HG02884 (cell line): ENCODE measurements at regions not wholly inside any gene's neighbourhood (a gene's known extent, or its start where the extent isn't known, plus 50 kb on each side); places are given as distances from the start of the nearest gene placed in this dataset.
"Not testable (repeated sequence)": the region's sequence is repeated elsewhere in the genome, so short reads cannot be mapped to it uniquely, and the experiment has no call there.

Experiments used
- ATAC-seq: cut with Tn5 transposase; IDR thresholded peaks from one replicate; pipeline ENCODE4 v1.9.1; 2021; ENCODE audit warnings: mild to moderate bottlenecking, moderate library complexity; ENCODE audit not compliant: unreplicated experiment

DNA sequence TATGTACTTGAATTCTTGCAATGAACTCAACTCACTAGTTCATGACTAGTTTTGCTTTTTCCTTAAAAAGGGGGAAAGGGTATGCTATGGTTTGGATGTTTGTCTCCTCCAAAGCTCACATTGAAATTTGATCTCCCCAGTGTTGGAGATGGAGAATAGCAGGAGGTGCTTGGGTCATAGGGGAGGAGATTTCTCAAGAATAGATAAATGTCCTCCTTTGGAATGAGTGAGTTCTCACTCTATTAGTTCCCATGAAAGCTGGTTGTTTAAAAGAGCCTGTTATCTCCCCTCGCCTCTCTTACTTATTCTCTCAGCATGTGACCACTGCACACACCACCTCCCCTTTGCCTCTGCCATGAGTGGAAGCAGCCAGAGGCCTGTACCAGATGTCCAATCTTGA is 109.4 kb upstream of the INTU start:
- no peak for ATAC-seq

DNA sequence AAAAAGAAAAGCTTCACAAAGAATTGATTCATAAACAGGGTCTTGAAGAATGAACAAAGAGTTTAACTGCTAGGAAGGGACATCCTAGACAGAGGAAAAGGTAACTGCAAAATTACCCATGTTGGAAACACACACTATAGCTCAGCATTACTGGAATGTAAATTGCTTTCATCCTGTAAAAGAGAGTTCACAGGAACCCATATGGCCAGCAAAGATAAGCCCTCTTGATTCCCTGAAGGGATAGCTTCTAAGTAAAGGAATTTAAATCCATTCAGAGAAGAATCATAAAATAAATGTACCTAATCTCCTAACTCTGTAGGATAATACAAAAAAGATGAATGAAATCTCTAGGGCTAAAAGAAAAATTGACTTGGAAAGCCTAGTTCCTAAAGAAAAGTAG is 107.1 kb upstream of the INTU start:
- ATAC-seq = no peak

DNA sequence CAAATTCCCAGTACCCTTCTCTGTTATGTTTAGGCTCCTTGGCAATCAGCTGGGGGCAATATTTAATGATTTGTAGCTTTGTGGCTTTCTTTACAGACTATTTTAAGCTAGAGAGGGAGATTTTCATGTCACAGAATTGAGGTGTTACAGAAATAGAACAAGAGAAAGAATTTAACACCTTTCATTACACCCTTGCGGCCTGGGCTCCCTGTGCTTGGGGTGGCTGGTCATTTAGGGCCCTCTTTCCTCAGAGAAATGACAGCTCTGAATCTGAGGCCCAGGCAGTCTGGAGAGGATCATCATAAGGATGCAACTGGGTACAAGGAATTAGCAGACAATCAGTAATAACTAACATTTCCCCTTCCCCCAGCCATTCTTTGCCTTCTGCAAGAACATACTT is 104.5 kb upstream of the INTU start:
- no peak for ATAC-seq

DNA sequence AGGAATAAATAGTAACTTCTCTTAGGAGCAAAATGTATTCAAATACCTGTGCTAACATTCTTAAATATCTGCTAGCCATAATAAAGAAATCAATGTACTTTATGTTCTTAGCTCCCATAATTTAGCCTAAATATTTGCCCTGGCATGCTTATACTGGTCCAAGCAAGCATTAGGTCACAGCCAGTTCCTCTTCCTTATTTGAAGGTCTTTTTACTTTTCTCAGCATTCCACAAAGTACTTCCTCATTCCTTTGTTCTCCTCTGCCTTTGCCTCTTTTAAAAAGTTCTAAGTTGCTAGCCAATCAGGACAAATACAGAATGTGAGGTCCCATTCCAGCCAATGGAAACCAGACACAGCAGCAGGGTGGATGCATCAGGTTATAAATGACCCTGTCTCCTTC is 102.9 kb upstream of the INTU start:
- ATAC-seq = not testable (repeated sequence)

DNA sequence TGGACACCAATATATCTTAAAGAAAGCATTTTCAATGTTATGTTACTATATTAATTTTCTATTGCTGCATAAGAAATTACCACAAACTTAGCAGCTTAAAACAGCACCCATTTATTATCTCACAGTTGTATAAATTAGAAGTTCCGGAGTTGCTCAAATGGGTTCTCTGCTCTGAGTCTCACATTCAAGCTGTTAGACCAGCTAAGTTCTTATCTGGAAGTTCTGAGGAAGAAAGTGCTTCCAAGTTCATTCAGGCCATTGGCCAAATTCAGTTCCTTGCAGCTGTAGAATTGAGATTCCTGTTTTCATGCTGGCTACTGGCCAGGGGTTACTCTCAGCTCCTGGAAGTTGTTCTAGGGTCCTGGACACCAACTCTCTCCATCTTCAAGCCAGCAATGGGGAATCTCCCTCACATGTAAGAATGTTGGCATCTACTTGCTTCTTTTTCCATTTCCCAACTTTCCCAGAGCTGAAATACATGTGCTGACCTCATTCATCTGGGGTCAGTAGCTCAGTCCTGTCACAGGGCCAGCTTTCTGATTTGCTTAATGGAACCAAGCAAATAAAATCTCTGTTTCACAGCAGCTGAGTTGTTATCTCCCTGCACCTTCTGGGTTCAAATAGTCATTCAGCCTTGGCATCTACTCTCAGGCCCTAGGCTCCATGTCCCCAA is 99.6 kb upstream of the INTU start:
- ATAC-seq = no peak

DNA sequence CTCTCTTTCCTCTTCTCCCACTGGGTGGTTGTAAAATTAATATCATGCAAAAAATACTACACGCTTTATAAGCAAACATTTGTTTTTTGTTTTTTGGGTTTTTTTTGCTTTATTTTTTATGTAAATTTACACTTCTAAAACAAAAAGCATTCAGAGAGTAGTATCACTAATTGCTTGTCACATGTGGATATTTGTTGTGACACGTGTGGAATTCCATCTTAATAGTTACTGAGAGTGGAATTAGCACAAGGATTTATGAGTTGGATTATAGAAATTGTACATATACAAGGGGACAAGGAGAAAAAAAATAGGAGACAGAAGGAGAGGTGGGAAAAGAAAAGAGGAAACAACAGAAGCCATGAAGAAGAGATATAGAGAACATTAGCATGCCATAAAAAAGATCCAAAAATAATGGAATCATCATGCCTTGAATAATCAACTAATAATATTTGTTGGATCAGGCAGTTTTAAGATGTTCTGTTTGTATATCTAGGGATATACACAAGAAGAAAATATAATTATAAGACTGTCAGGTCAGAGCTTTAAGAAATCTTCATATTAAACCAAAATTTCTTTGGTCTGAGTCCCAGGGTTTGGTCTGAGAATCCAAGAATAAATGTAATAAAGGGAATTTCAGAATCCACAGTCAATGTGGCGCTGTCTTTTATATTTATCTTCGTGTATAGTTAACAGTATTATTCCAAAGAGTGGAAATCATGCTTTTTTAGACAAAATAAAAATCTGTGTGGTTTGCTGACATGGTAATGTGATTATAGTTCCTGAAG is 98.5 kb upstream of the INTU start:
- no peak for ATAC-seq

DNA sequence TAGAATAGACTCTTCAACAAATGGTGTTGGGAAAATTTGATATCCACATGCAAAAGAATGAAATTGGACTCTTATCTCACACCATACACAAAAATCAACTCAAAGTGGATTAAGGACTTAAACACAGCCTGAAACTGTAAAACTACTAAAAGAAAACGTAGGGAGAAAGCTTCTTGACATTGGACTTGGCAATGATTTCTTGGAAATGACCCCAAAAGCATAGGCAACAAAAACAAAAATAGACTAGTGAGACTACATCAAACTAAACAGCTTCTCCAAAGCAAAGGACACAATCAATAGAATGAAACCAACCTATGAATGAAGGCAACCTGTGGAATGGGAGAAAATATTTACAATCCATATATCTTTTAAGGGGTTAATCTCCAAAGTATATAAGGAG is 94.7 kb upstream of the INTU start:
- ATAC-seq = no peak

DNA sequence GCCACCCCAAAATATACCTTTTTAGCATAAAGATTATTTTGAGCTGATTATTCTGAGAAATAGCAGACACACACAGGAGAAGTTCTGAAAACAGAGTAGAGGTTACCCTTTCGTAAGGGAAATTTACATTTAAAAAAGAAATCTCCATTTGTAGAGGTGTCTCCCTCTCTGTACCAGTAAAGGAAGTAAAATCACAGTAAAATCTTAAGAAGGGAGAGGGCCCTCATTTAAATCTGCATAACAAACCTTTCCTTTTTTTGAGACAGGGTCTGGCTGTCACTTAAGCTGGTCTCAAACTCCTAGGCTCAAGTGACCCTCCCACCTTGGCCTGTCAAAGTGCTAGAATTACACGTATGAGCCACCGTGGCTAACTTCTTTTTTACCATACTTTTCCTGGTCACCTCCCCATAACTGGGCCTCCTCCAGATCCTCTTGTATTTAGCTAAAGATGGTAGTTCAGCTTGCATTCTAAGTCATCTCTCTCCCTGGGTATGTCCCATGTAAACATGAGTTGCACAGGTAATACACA is 92.2 kb upstream of the INTU start:
- ATAC-seq = no peak

DNA sequence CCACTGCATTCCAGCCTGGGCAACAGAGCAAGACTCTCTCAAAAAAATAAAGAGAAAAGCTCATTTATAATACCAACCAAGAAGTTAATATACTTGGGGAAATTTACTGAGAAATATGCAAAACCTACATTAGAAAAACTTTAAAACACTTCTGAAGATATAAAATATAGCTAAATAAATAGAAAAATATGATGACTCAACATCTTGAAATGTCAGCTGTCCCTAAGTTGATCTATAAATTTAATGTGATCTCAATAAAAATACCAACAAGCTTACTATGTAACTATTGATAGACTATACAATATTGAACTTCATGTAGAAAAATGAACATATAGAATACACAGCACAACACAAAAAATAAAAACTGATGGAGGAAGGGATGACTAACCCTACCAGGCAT is 87.5 kb upstream of the INTU start:
- no peak for ATAC-seq

DNA sequence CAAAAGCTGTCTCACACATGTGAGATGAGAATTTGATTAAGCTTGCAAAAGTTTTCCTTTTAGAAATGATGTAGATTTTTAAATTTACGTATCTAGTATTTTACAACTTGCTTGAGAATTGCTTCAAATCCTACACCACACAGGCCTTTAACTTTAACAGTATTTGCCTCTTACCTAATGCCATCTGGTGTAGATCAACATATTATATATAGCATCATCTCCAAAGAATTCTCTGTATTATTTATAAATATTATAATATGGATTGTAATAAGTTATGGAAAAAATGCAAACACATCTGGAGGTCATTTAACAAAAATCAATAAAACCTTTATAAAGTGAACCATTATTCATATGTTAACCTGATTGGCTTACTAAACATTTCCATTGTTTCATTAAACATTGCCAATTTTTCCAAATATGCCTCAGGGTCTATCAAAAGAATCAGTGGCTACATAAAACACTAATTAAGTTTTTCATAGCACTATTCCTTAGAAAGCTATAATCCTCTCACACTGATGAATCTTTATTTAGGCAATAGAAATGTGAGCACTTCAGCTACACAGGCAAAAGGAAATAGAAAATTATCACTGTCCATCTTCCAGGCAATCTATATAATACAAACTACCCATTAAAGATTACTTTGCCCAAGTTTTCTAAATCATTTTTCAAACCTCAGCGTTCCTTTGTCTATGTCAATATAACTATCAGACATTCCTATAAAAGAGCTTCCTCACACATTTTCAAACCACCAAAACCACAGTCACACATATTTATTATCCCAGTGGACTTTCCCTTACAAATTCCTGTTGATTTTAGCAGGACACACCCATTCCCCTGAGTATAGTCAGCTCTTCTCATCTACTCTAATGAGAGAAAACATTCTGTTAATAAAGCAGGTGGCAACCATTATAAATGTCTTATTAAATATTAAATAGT is 83.5 kb upstream of the INTU start:
- ATAC-seq = no peak

DNA sequence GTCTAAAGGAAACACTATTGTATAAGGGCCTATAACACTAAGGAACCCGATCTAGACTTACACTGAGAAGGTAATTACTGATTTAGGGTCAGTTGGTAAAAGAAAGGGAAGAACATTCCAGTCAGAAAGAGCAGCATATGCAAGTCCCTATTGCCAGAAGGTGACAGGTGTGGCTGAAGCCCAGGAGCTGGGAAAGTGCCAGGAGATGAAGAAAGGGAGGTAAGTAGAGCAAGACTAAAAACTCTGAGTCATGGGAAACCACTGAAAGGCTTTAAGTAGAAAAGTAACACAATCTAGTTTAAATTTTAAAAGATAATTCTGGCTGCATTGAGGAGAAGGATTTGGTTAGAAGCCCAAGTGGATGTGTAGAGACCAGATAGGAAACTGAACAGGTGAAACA is 77.7 kb upstream of the INTU start:
- ATAC-seq = no peak

DNA sequence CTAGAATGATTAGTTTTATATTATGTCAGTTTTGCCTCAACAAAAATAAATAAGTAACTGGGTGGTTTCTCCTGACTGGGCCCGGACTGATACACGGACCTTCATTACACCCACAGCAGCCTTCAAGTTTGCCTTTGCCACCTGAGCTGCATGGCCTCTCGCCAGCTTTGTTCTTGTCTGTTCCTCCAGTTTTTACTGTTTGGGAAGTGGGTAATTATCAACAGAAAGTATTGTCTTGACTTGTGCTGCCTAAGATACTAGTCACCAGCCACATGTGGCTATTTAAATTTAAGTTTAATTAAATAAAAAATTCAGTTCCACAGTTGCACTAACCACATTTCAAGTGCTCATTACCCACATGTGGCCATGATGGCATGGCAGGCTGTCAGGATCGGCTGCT is 74.7 kb upstream of the INTU start:
- no peak for ATAC-seq

DNA sequence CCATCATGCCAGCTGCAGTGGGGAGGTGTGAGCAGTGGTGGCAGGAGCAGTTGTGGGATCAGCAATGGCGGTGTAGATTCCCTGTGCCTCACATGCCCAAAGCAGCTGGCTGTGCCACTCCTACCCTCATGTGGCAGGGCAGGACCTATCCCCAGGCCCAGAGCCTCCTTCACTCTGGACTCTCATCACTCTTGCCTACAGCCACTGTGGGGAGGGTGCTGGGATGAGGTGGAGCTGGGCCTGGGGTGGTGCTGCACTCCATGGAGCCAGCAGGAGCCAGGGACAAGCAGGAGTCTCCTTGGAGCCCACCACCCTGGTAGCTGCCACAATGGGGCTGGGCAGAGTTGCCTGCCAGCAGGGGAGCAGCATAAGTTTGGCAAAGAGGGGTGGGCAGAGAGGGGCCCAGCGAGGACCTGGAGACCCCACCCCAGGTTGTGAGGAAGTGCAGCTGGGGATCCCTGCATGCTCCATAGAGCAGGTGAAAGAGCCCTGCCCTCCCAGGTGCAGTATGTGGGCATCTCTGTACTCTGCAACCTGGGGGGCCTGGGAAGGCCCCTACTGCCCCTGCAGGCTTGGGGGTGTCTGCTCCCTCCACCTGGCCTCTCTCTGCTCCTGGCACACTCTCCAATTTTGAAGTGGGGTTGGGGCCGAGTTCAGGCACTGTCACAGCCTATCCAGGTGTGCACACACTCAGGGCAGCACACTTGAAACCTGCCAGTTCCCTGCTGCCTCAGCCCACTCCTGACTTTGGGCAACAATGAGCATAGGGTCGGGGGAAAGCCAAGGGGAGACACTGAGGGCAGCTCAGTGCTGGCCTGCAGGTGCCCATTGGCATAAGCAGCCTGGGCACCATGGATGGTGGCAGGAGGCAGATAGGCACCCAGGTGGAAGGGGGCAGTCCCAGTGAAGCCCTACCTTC is 74.0 kb upstream of the INTU start:
- ATAC-seq = no peak

DNA sequence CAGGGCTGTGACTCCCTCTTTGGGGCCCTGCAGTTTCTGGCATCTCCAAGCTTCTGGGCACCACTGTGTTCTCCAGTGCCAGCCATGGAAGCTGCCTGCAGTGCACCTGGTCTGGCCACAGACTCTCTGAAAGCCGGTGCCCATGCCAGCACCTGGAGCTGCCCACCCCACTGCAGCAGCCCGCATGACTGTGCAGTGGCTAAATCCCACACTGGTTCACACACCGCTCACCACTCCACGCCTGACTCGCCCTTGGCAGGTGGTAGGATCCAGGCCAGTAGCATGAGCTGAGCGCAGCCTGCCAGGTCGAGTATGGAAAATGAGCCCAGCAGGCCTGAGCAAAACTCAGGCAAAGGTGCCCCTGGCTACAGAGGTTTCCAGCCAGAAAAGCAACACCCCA is 72.8 kb upstream of the INTU start:
- no peak for ATAC-seq

DNA sequence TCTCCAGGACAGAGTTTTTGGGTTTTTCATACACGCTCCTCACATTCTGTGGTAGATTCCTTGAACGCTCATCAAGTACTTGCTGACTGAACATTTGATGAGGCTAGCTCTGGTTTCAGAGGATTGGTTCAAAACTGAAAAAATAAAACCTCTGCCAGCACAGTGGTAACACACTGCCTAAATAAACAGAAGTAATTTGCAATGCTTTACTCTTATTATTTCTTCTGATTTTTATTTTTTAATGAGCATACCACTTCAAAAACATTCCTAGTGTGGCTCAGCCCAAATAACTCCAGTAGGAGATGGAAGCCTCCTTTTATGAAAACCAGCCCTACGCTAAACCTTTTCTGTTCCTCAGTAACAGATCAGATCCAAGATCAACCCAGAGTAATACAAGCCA is 72.0 kb upstream of the INTU start:
- no peak for ATAC-seq

DNA sequence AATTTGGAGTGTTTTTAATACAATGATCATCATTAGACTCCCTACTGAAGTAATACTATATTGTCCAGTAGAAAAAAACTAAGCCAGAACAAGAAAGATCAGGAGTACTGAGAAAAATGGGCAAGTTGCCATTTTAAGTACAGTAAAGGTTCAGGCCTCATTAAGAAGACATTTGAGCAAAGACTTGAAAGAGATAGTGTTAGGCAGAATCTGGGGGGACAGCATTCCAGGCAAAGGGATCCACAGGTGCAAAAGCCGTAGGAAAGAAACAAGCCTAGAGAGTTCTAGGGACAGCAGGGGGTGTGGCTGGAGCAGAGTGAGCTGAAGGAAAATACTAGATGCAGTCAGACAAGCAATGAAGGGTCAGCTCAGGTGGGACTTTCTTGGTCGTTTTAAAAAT is 58.1 kb upstream of the INTU start:
- ATAC-seq = no peak

DNA sequence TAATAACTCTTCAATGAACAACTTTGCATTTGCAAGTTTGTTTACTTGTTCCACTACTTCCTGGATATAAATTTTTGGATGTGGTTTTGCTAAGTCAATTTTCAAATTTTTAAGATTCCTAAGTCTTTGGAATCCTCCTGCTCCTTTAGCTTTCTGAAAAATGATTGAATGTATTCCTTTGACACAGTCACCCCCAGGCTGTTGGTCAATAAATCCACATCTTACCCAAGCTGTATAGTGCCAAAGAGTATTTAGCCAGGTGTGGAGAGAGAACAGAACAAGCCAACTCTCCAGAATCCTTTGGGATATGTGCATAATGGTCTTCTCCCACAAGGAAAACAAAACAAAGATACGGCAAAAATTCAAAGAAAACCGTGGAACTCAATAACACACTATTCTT is 56.9 kb upstream of the INTU start:
- ATAC-seq = no peak

DNA sequence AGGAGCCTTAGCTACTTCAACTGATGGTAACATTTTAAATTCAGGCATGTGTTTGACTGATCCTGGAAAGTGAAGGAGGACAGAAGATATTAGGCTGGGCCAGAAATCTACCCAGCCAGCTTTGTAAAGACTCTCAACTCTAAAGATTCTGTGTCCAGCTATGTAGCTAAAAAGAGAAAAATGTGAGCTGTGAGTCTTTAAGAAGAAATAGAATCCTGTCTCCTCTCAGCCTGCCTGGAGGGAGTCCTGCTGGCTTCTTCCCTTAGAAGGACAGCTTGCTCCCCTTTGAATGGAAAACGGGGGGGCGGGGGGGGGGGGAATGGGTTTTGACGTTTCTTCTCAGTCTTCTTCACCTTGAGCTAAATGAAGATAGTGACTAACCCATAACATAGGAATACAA is 54.3 kb upstream of the INTU start:
- ATAC-seq = no peak

DNA sequence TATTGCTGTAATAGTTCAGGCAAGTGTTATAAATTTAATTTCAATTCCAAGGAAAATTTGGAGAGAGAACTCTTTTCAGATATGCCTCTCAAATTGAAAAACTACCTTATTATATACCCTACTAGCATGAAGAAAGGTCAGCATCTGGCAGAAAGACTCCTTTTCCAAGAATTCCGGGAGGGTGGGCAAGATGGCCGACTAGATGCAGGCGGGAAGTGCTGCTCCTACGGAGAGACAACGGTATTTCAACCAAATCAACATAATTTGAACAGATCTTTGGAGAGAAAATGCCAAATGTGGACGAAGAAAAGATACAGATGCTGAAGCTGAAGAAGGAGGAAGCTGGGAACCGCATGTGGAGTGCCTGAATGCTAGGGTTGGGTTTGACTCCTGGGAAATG is 53.8 kb upstream of the INTU start:
- ATAC-seq = no peak

DNA sequence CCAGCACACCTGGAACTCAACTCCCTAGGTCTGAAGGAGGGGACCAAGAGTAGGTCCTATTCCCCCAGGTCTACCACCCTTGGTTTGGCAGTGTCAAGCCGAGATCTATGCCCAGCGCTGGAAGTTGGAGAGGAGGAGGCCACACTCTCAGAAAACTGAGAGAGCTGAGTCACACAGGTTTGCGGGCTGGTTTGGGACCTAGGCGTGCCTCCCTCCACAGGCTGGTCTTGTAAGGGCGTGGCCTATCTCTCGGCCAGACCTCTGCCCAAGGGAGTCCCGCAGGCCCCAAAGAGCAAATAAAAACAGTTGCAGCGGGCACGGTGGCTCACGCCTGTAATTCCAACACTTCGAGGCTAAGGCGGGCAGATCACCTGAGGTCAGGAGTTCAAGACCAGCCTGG is 52.9 kb upstream of the INTU start:
- ATAC-seq = no peak
